ENCODE measurements at regions not wholly inside any gene's neighbourhood (a gene's known extent, or its start where the extent isn't known, plus 50 kb on each side); places are given as distances from the start of the nearest gene placed in this dataset.
"Not testable (repeated sequence)": the region's sequence is repeated elsewhere in the genome, so short reads cannot be mapped to it uniquely, and the experiment has no call there.

- DNase-seq = no peak
These were observed 277.1 kb upstream of the PRKX start for GRCh38 chrX:3990569-3990968.

- not testable (repeated sequence) for DNase-seq
These were observed 258.8 kb upstream of the PRKX start for GRCh38 chrX:3972104-3972858.

GRCh38 chrX:3968749-3969148 is 255.3 kb upstream of the PRKX start:
- no peak for DNase-seq

GRCh38 chrX:3963980-3964379 is 250.5 kb upstream of the PRKX start:
- no peak for DNase-seq

GRCh38 chrX:3962511-3963311 is 249.3 kb upstream of the PRKX start:
- no peak for DNase-seq

GRCh38 chrX:3960952-3961351 is 247.5 kb upstream of the PRKX start:
- DNase-seq = no peak

- DNase-seq = no peak
These were observed 238.4 kb upstream of the PRKX start for GRCh38 chrX:3951859-3952258.

GRCh38 chrX:3950373-3950772 is 236.9 kb upstream of the PRKX start:
- DNase-seq = no peak

- DNase-seq = no peak
These were observed 230.5 kb upstream of the PRKX start for GRCh38 chrX:3943965-3944364.

GRCh38 chrX:3940000-3940610 is 226.7 kb upstream of the PRKX start:
- no peak for DNase-seq

- no peak for DNase-seq
These were observed 225.1 kb upstream of the PRKX start for GRCh38 chrX:3938587-3938986.

GRCh38 chrX:3935196-3935595 is 221.7 kb upstream of the PRKX start:
- DNase-seq = not testable (repeated sequence)

GRCh38 chrX:3920424-3921017 is 207.1 kb upstream of the PRKX start:
- not testable (repeated sequence) for DNase-seq

GRCh38 chrX:3919668-3920423 is 206.4 kb upstream of the PRKX start:
- not testable (repeated sequence) for DNase-seq

GRCh38 chrX:3914813-3915212 is 201.4 kb upstream of the PRKX start:
- not testable (repeated sequence) for DNase-seq

GRCh38 chrX:3914059-3914458 is 200.6 kb upstream of the PRKX start:
- DNase-seq = not testable (repeated sequence)

GRCh38 chrX:3911012-3911411 is 197.6 kb upstream of the PRKX start:
- not testable (repeated sequence) for DNase-seq

GRCh38 chrX:3910611-3911010 is 197.2 kb upstream of the PRKX start:
- DNase-seq = not testable (repeated sequence)

- DNase-seq = not testable (repeated sequence)
These were observed 192.2 kb upstream of the PRKX start for GRCh38 chrX:3905522-3906258.

- not testable (repeated sequence) for DNase-seq
These were observed 188.8 kb upstream of the PRKX start for GRCh38 chrX:3902222-3902621.

GRCh38 chrX:3896755-3897154 is 183.3 kb upstream of the PRKX start:
- not testable (repeated sequence) for DNase-seq

GRCh38 chrX:3882553-3882920 is 169.1 kb upstream of the PRKX start:
- DNase-seq = not testable (repeated sequence)
